ENCODE measurements at regions not wholly inside any gene's neighbourhood (a gene's known extent, or its start where the extent isn't known, plus 50 kb on each side); places are given as distances from the start of the nearest gene placed in this dataset.

DNA sequence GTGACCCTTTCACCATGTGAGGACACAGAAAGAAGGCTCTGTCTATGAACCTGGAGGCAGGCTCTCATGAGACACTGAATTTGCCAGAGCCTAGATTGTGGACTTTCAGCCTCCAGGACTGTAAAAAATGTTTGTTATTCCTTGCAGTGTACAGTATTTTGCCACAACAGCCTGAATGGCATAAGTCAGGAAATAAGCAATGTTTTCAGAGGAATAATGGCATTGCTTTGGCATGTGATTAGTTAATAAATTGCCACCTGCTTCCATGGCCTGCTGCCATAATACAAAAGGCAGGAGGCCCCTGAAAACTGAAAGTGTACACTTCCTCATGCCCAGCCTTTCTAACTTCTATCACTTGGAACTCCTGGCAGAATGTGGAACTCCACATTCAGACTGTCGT is 408.1 kb downstream of the GADD45G start:
- DNase-seq = no peak
- no peaks in the 10 kb centered on the region for H3K4me1 ChIP-seq
- no peak overlapping the region for H3K4me3 ChIP-seq
- no peaks in the 10 kb centered on the region for H3K36me3 ChIP-seq
- H3K27ac ChIP-seq = no peak overlapping the region
- H3K9ac ChIP-seq (ENCODE audit: low read depth in 2 of 2, low read length in 2 of 2) = no peak overlapping the region
- intact Hi-C loops (cut with DNase I) = no loop called here
- H3K27me3 ChIP-seq = no peaks in the 10 kb centered on the region
- H3K9me3 ChIP-seq = no peaks in the 10 kb centered on the region
- TF ChIP-seq, protein P1, sequence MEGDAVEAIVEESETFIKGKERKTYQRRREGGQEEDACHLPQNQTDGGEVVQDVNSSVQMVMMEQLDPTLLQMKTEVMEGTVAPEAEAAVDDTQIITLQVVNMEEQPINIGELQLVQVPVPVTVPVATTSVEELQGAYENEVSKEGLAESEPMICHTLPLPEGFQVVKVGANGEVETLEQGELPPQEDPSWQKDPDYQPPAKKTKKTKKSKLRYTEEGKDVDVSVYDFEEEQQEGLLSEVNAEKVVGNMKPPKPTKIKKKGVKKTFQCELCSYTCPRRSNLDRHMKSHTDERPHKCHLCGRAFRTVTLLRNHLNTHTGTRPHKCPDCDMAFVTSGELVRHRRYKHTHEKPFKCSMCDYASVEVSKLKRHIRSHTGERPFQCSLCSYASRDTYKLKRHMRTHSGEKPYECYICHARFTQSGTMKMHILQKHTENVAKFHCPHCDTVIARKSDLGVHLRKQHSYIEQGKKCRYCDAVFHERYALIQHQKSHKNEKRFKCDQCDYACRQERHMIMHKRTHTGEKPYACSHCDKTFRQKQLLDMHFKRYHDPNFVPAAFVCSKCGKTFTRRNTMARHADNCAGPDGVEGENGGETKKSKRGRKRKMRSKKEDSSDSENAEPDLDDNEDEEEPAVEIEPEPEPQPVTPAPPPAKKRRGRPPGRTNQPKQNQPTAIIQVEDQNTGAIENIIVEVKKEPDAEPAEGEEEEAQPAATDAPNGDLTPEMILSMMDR (IDR thresholded peaks at IDR 0.05) = no peak

DNA sequence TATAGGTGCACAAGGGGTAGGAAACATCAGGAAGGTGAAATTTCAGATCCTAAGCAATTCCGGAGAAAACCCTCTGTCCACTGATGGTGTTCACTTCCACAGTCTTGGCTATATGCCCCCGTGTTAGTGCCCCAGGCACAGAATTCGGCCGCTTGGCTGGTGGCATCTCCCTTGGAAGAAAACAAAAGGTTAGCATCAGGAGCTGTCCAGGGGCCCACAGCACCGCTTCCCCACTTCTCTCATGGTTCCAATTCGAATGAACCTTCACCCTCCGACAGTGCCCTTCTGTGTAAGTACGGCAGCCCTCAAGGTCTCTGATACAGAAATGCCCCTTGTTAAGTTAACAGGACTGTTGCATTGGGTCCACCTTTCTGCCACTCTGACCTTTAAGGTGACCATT is 409.0 kb downstream of the GADD45G start:
- Histone ChIP-seq H3K4me3 (no peak overlapping the region), H3K9me3 (no peaks in the 10 kb centered on the region), H3K27ac (no peak overlapping the region), H3K36me3 (no peaks in the 10 kb centered on the region), H3K9ac (ENCODE audit: low read depth in 2 of 2, low read length in 2 of 2) (no peak overlapping the region), H3K27me3 (no peaks in the 10 kb centered on the region), H3K4me1 (no peaks in the 10 kb centered on the region)
- TF ChIP-seq, protein P1 (IDR thresholded peaks at IDR 0.05) = no peak
- intact Hi-C loops (cut with DNase I) = no loop called here
- DNase-seq = no peak

DNA sequence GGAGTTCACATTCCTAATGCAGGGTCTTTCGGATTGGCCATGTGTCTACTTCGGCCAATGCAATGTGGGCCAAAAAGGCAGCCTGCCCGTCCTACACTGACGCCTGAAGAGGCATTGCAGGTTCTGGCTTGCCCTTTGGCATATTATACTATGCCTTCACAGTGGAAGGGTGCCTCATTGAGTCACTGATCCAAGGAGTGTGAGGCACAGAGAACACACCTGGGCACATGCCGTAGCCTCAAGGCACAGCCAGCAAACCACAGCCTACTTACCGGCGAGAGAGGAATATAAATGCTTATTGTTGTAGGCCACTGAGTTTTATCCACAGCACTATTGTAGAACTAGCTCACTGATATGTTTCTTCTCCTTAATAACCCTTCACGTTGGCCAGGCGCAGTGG is 409.6 kb downstream of the GADD45G start:
- no peak overlapping the region for H3K27ac ChIP-seq
- no peak for DNase-seq
- intact Hi-C loops (cut with DNase I) = no loop called here
- no peaks in the 10 kb centered on the region for H3K27me3 ChIP-seq
- no peaks in the 10 kb centered on the region for H3K4me1 ChIP-seq
- H3K36me3 ChIP-seq = no peaks in the 10 kb centered on the region
- TF ChIP-seq, protein P1 (IDR thresholded peaks at IDR 0.05) = no peak
- no peak overlapping the region for H3K4me3 ChIP-seq
- H3K9ac ChIP-seq (ENCODE audit: low read depth in 2 of 2, low read length in 2 of 2) = no peak overlapping the region
- H3K9me3 ChIP-seq = no peaks in the 10 kb centered on the region

DNA sequence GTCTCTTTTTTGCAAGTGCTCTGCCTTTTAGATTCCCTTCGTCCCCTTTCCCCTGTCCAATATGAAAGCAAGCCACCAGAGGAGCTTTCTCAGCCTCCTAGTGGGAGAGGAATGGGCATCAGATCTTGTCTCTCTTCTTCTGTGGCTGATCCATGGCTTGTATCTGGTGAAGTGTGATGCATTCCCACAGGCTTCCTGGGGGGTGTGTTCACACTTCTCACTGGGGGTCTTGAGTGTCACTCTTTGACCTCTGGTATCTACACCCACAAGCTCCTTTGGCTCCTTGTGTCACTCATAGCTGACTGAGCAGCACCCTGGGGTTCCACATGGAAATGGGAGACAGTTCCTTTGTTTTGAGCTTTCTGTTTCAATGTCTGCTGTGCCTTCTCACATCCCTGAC is 411.5 kb downstream of the GADD45G start:
- intact Hi-C loops (cut with DNase I) = no loop called here
- no peak for DNase-seq
- Histone ChIP-seq H3K4me1 (no peaks in the 10 kb centered on the region), H3K27ac (no peak overlapping the region), H3K4me3 (no peak overlapping the region), H3K27me3 (no peaks in the 10 kb centered on the region), H3K9me3 (no peaks in the 10 kb centered on the region), H3K36me3 (no peaks in the 10 kb centered on the region), H3K9ac (ENCODE audit: low read depth in 2 of 2, low read length in 2 of 2) (no peak overlapping the region)
- TF ChIP-seq, protein P1 (IDR thresholded peaks at IDR 0.05) = no peak

DNA sequence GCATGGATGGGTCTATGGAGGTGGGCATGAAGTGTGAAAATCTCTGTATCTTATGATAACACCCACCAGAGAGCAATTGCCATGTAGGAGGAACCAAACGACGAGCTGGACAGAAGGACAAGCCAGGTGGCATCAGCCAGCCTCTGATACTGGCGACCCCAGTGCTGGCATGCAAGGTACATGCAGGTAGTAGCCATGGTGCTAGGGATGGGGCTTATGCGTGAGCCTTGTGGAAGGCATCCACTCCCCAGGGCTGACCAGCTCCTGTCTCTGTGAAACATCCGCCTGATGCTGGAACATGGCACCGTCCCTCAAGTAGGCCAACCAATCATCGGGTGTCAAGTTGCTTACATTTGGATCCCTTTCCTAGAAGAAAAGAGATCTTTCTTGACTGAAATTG is 412.9 kb downstream of the GADD45G start:
- Histone ChIP-seq H3K9ac (ENCODE audit: low read depth in 2 of 2, low read length in 2 of 2) (no peak overlapping the region), H3K4me3 (no peak overlapping the region), H3K9me3 (no peaks in the 10 kb centered on the region), H3K27me3 (no peaks in the 10 kb centered on the region), H3K36me3 (no peaks in the 10 kb centered on the region), H3K27ac (no peak overlapping the region), H3K4me1 (no peaks in the 10 kb centered on the region)
- TF ChIP-seq, protein P1 (IDR thresholded peaks at IDR 0.05) = no peak
- DNase-seq = no peak
- intact Hi-C loops (cut with DNase I) = no loop called here

DNA sequence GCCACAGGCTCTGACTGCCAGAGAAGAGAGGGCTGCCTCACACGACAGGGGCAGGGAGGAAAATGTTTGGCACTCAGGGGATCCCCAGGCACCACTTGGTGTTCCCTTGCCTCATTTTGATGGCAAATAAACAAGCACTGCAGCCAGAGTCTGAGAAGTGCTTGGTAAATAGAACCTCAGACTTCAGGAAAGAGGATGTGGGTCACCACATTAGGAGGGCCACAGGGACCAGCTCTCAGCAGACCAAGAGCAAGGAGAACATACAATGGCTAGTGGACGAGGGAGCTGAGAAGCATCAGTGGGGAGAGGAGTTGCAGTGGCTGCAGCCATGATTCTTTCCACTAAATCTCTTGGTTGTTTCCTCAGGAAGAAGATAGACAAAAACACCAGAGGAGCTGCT is 413.9 kb downstream of the GADD45G start:
- intact Hi-C loops (cut with DNase I) = no loop called here
- Histone ChIP-seq H3K9ac (ENCODE audit: low read depth in 2 of 2, low read length in 2 of 2) (no peak overlapping the region), H3K9me3 (no peaks in the 10 kb centered on the region), H3K27ac (no peak overlapping the region), H3K36me3 (no peaks in the 10 kb centered on the region), H3K4me3 (no peak overlapping the region), H3K27me3 (no peaks in the 10 kb centered on the region), H3K4me1 (no peaks in the 10 kb centered on the region)
- TF ChIP-seq, protein P1 (IDR thresholded peaks at IDR 0.05) = no peak
- no peak for DNase-seq

Measured in colonic mucosa (tissue), 4 donors.